Trophoblast cell (in vitro differentiated cells and primary cell): ENCODE measurements at regions not wholly inside any gene's neighbourhood (a gene's known extent, or its start where the extent isn't known, plus 50 kb on each side); places are given as distances from the start of the nearest gene placed in this dataset.

ENCODE experiments used
- DNase-seq, 2 donors: peaks; one replicate each; pipeline ENCODE4 v3.0.0-alpha.2; 2016
- H2AFZ ChIP-seq: 2 replicates; pipeline ENCODE4 v1.6.1; 2013; ENCODE audit warnings: low read length, moderate library complexity, mild to moderate bottlenecking; ENCODE audit not compliant: insufficient read depth, poor library complexity
- H2AK5ac ChIP-seq: 2 replicates; pipeline ENCODE4 v1.6.1; 2013; ENCODE audit warnings: mild to moderate bottlenecking, low read length
- H2BK120ac ChIP-seq: 2 replicates; pipeline ENCODE4 v1.6.1; 2013; ENCODE audit warnings: low read length, mild to moderate bottlenecking, moderate library complexity; ENCODE audit not compliant: insufficient read depth, poor library complexity
- H2BK12ac ChIP-seq: 2 replicates; pipeline ENCODE4 v1.6.1; 2013; ENCODE audit warnings: mild to moderate bottlenecking, low read length, moderate library complexity
- H2BK5ac ChIP-seq: 2 replicates; pipeline ENCODE4 v1.6.1; 2013; ENCODE audit warnings: low read length, low read depth, moderate library complexity, mild to moderate bottlenecking; ENCODE audit not compliant: poor library complexity
- H3K14ac ChIP-seq: 2 replicates; pipeline ENCODE4 v1.6.1; 2013; ENCODE audit warnings: mild to moderate bottlenecking, low read length
- H3K18ac ChIP-seq: 2 replicates; pipeline ENCODE4 v1.6.1; 2013; ENCODE audit warnings: mild to moderate bottlenecking, low read length
- H3K23ac ChIP-seq: 2 replicates; pipeline ENCODE4 v1.6.1; 2013; ENCODE audit warnings: low read length
- H3K27ac ChIP-seq: 2 replicates; pipeline ENCODE4 v1.5.1; 2013; ENCODE audit warnings: low read depth, mild to moderate bottlenecking, inconsistent platforms, low read length, moderate library complexity
- H3K27me3 ChIP-seq: 2 replicates; pipeline ENCODE4 v1.6.1; 2013; ENCODE audit warnings: inconsistent platforms, mild to moderate bottlenecking, low read length, moderate library complexity; ENCODE audit not compliant: insufficient read depth
- H3K36me3 ChIP-seq, 2 experiments: 1 replicate in 1 of 2; 2 replicates in 1 of 2; pipeline ENCODE4 v1.6.1; 2013; ENCODE audit warnings: low read length in 2 of 2, mild to moderate bottlenecking in 2 of 2, moderate library complexity in 1 of 2; ENCODE audit not compliant: insufficient read depth in 2 of 2, control insufficient read depth in 1 of 2
- H3K4ac ChIP-seq: 2 replicates; pipeline ENCODE4 v1.6.1; 2013; ENCODE audit warnings: low read depth, mild to moderate bottlenecking, low read length, moderate library complexity
- H3K4me1 ChIP-seq, 2 experiments: 1 replicate in 1 of 2; 2 replicates in 1 of 2; pipeline ENCODE4 v1.6.1; 2013; ENCODE audit warnings: low read length in 2 of 2, mild to moderate bottlenecking in 2 of 2, moderate library complexity in 1 of 2; ENCODE audit not compliant: insufficient read depth in 2 of 2, control insufficient read depth in 1 of 2
- H3K4me2 ChIP-seq: 2 replicates; pipeline ENCODE4 v1.6.1; 2013; ENCODE audit warnings: inconsistent platforms, mild to moderate bottlenecking, low read length, moderate library complexity
- H3K4me3 ChIP-seq: 2 replicates; pipeline ENCODE4 v1.5.1; 2013; ENCODE audit warnings: mild to moderate bottlenecking, low read depth, low read length, inconsistent platforms
- H3K79me1 ChIP-seq: one replicate; pipeline ENCODE4 v1.6.1; 2013; ENCODE audit warnings: low read length
- H3K79me2 ChIP-seq: 2 replicates; pipeline ENCODE4 v1.6.1; 2013; ENCODE audit warnings: low read length, mild to moderate bottlenecking; ENCODE audit not compliant: control insufficient read depth, insufficient read depth, poor library complexity
- H3K9ac ChIP-seq: 2 replicates; pipeline ENCODE4 v1.6.1; 2013; ENCODE audit warnings: mild to moderate bottlenecking, low read length
- H3K9me3 ChIP-seq: 2 replicates; pipeline ENCODE4 v1.6.1; 2013; ENCODE audit warnings: low read depth, mild to moderate bottlenecking, control low read depth, inconsistent platforms, low read length; ENCODE audit not compliant: insufficient read depth
- H4K12ac ChIP-seq: 2 replicates; pipeline ENCODE4 v1.6.1; 2013; ENCODE audit warnings: low read depth, mild to moderate bottlenecking, low read length, moderate library complexity
- H4K8ac ChIP-seq: 2 replicates; pipeline ENCODE4 v1.6.1; 2013; ENCODE audit warnings: low read depth, mild to moderate bottlenecking, low read length, moderate library complexity
- H4K91ac ChIP-seq: one replicate; pipeline ENCODE4 v1.6.1; 2013; ENCODE audit warnings: low read depth, mild to moderate bottlenecking, low read length, moderate library complexity
- WGBS: extraction: QIAGEN DNeasy Blood & Tissue Kit; methylation state at CpG from one replicate; pipeline ENCODE4 v1.1.7; 2013; ENCODE audit warnings: missing lambda C conversion rate; ENCODE audit not compliant: insufficient read length, insufficient coverage; ENCODE audit errors: extremely low coverage; 5-methylcytosine and 5-hydroxymethylcytosine counted together

DNA sequence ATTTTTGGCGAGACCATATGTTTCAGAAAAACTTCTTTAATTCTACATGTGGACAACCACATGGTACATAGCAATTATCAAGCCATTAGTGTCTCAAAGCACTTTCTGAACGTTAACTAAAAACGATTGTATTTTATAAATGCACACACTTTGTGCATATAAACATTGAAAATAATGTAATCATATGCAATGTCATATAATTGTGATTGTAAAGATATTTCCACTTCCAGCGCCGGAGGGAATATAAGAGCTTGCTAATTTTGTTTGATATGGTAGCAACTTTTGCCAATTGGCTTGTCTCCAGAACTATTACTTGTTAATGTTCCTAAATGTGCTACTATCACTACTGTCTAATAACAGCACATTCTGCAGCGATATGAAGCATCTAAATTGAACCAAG, 162.3 kb upstream of the SMIM31 start:
- H2BK5ac ChIP-seq, result no peak overlapping the region
- no peak overlapping the region for H3K4me2 ChIP-seq
- no peak overlapping the region for H4K12ac ChIP-seq
- no peaks in the 10 kb centered on the region for H3K79me1 ChIP-seq
- no peak overlapping the region for H2AFZ ChIP-seq
- H3K23ac ChIP-seq, result no peak overlapping the region
- H3K27ac ChIP-seq, result no peak overlapping the region
- H2AK5ac ChIP-seq, result no peak overlapping the region
- H3K9me3 ChIP-seq, result no peaks in the 10 kb centered on the region
- no peak overlapping the region for H3K14ac ChIP-seq
- H2BK120ac ChIP-seq, result no peak overlapping the region
- no peak overlapping the region for H4K8ac ChIP-seq
- H3K27me3 ChIP-seq, result no peaks in the 10 kb centered on the region
- H4K91ac ChIP-seq, result no peak overlapping the region
- no peaks in the 10 kb centered on the region for H3K4me1 ChIP-seq
- no peak overlapping the region for H3K18ac ChIP-seq
- no peak overlapping the region for H3K4ac ChIP-seq
- DNase-seq, result no peak
- H2BK12ac ChIP-seq, result no peak overlapping the region
- no peak overlapping the region for H3K9ac ChIP-seq
- WGBS, result no CpG with 5 or more reads among the region's 6 CpGs
- H3K36me3 ChIP-seq, result no peaks in the 10 kb centered on the region
- no peak overlapping the region for H3K4me3 ChIP-seq
- H3K79me2 ChIP-seq, result no peaks in the 10 kb centered on the region

DNA sequence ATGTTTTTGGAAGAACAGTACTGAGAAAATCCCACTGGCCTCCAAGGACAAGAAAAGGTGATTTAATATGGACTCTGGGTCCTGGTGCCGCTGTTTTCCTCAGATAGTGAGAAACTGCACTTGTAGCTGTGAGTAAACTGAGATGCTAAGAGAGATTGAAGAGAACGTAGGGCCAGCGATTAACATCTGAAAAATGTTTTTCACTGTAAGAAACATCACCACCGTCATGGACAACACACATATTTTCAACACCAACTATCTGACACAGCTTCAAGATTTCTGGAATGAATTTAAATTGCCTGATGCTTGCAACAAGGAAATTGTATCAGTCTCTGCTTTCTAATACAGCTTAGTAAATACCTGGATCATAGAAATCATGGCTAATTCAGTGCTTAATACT, 158.2 kb upstream of the SMIM31 start:
- no peaks in the 10 kb centered on the region for H3K79me1 ChIP-seq
- H3K79me2 ChIP-seq, result no peaks in the 10 kb centered on the region
- H3K4me3 ChIP-seq, result no peak overlapping the region
- H4K12ac ChIP-seq, result no peak overlapping the region
- H2AK5ac ChIP-seq, result no peak overlapping the region
- no CpG with 5 or more reads among the region's 4 CpGs for WGBS
- H2BK12ac ChIP-seq, result no peak overlapping the region
- H2BK5ac ChIP-seq, result no peak overlapping the region
- no peak overlapping the region for H4K91ac ChIP-seq
- H3K4me1 ChIP-seq, result no peaks in the 10 kb centered on the region
- H3K27ac ChIP-seq, result no peak overlapping the region
- no peaks in the 10 kb centered on the region for H3K27me3 ChIP-seq
- peak; percentile 53 to 85 for DNase-seq
- no peak overlapping the region for H3K4ac ChIP-seq
- no peak overlapping the region for H4K8ac ChIP-seq
- H3K9ac ChIP-seq, result no peak overlapping the region
- no peak overlapping the region for H2BK120ac ChIP-seq
- no peaks in the 10 kb centered on the region for H3K9me3 ChIP-seq
- no peak overlapping the region for H3K14ac ChIP-seq
- H3K18ac ChIP-seq, result no peak overlapping the region
- no peak overlapping the region for H2AFZ ChIP-seq
- H3K4me2 ChIP-seq, result no peak overlapping the region
- H3K36me3 ChIP-seq, result no peaks in the 10 kb centered on the region
- no peak overlapping the region for H3K23ac ChIP-seq

DNA sequence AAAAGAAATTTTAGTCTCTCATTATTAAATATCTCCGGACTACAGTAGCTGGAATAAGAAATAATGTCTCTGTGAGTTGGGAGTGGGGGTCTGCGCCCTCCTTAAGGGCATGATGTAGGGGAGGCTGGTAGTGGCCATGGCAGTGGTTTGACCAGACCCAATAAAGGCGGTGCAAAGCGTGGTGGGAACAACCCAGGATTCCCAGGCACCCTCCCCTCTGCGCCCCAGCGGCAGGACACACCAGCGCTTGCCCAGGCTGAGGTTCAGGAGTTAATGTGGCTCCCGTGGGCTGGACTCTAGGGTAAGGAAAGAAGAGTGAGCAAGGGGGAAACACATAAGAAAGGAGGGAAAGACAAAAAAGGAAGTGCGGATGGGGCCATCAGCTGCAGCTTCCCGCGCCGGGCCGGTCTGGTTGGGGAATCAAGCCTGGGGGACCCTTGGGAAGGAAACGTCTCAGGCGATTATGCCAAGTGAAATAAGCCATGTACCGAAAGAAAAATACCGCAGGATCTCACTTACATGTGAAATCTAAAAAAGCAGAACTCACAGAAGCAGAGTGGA, 157.5 kb upstream of the SMIM31 start:
- Histone ChIP-seq H3K4ac (no peak overlapping the region), H4K12ac (no peak overlapping the region), H2AFZ (no peak overlapping the region), H2AK5ac (no peak overlapping the region), H3K27ac (no peak overlapping the region), H2BK120ac (no peak overlapping the region), H3K14ac (peak overlapping the region; percentile 13), H3K4me1 (no peaks in the 10 kb centered on the region), H3K4me3 (peak overlapping the region; percentile 35), H3K23ac (no peak overlapping the region), H3K4me2 (no peak overlapping the region), H3K27me3 (no peaks in the 10 kb centered on the region), H3K9me3 (no peaks in the 10 kb centered on the region), H4K8ac (peak overlapping the region; percentile 33), H2BK12ac (peak overlapping the region; percentile 15), H3K79me1 (no peaks in the 10 kb centered on the region), H3K9ac (no peak overlapping the region), H3K18ac (no peak overlapping the region), H4K91ac (no peak overlapping the region), H3K79me2 (no peaks in the 10 kb centered on the region), H3K36me3 (no peaks in the 10 kb centered on the region), H2BK5ac (peak overlapping the region; percentile 19)
- no CpG with 5 or more reads among the region's 17 CpGs for WGBS
- DNase-seq, result no peak

DNA sequence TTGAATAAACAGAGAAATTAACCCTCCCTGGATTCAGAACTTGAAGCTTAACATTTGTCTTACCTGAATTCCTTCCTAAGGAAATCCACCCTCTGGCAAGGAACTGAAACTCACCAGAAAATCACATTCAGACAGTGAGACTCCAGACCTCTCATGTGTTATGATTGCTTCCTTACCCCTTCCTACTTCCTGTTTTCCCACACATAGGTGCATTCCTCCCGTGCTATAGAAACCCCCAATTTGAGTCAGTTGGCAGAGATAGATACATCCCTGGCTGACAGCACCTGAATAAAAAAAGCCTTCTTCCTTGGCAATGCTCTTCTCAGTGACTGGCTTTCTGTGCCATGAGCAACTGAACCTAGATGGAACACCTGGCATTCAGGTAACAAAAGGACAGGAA, 157.0 kb upstream of the SMIM31 start:
- H3K4me3 ChIP-seq, result no peak overlapping the region
- H4K91ac ChIP-seq, result no peak overlapping the region
- H3K18ac ChIP-seq, result no peak overlapping the region
- no peak overlapping the region for H3K9ac ChIP-seq
- no peaks in the 10 kb centered on the region for H3K27me3 ChIP-seq
- DNase-seq, result no peak
- no peak overlapping the region for H2BK120ac ChIP-seq
- H2BK12ac ChIP-seq, result no peak overlapping the region
- no peaks in the 10 kb centered on the region for H3K9me3 ChIP-seq
- no peak overlapping the region for H2AFZ ChIP-seq
- no peak overlapping the region for H3K14ac ChIP-seq
- no peak overlapping the region for H4K8ac ChIP-seq
- no peaks in the 10 kb centered on the region for H3K79me2 ChIP-seq
- H3K4me1 ChIP-seq, result no peaks in the 10 kb centered on the region
- H3K27ac ChIP-seq, result no peak overlapping the region
- no peaks in the 10 kb centered on the region for H3K36me3 ChIP-seq
- no peak overlapping the region for H3K4ac ChIP-seq
- H2AK5ac ChIP-seq, result no peak overlapping the region
- H3K79me1 ChIP-seq, result no peaks in the 10 kb centered on the region
- no peak overlapping the region for H4K12ac ChIP-seq
- H3K23ac ChIP-seq, result no peak overlapping the region
- no peak overlapping the region for H3K4me2 ChIP-seq
- no CpG with 5 or more reads among the region's 1 CpG for WGBS
- no peak overlapping the region for H2BK5ac ChIP-seq
